Suprapubic skin (tissue), 4 donors: ENCODE measurements at regions not wholly inside any gene's neighbourhood (a gene's known extent, or its start where the extent isn't known, plus 50 kb on each side); places are given as distances from the start of the nearest gene placed in this dataset.

ENCODE experiments used
- DNase-seq, 2 donors: peaks; one replicate each; pipeline ENCODE4 v3.0.0-alpha.2; 2019; ENCODE audit warnings: low spot score in 2 of 2
- H3K27ac ChIP-seq: fragments of 200-600 bp; sonication (generic); one replicate; pipeline ENCODE4 v1.5.1; 2019
- H3K27me3 ChIP-seq: fragments of 200-600 bp; sonication (generic); one replicate; pipeline ENCODE4 v1.5.1; 2019
- H3K36me3 ChIP-seq: fragments of 200-600 bp; sonication (generic); one replicate; pipeline ENCODE4 v1.5.1; 2019
- H3K4me1 ChIP-seq: fragments of 200-600 bp; sonication (generic); one replicate; pipeline ENCODE4 v1.5.1; 2019
- H3K4me3 ChIP-seq: fragments of 200-600 bp; sonication (generic); one replicate; pipeline ENCODE4 v1.5.1; 2019; ENCODE audit warnings: mild to moderate bottlenecking
- H3K9me3 ChIP-seq: fragments of 200-600 bp; sonication (generic); one replicate; pipeline ENCODE4 v1.5.1; 2019
- CTCF ChIP-seq, 2 donors: fragments of 200-600 bp in 1 of 2; fragments of 450-650 bp in 1 of 2; sonication (generic) in 1 of 2; IDR thresholded peaks; one replicate each; pipeline ENCODE4 v1.5.1; 2016 to 2019; ENCODE audit warnings: antibody characterized with exemption in 2 of 2, mild to moderate bottlenecking in 1 of 2, moderate library complexity in 1 of 2
- EP300 ChIP-seq: sonication (generic); formaldehyde crosslinking; IDR thresholded peaks from one replicate; pipeline ENCODE4 v1.6.1; 2017; ENCODE audit warnings: antibody characterized with exemption
- POLR2A ChIP-seq, 2 donors: fragments of 450-650 bp; IDR thresholded peaks; one replicate each; pipeline ENCODE4 v1.6.1; 2017; ENCODE audit warnings: antibody characterized with exemption in 2 of 2, mild to moderate bottlenecking in 2 of 2, moderate library complexity in 2 of 2
- POLR2AphosphoS5 ChIP-seq, 3 donors: sonication (generic); formaldehyde crosslinking; IDR thresholded peaks; one replicate each; pipeline ENCODE4 v1.6.1; 2017; ENCODE audit warnings: antibody characterized with exemption in 3 of 3
- WGBS: methylation state at CpG from one replicate; pipeline ENCODE4 v1.1.5; 2018; 5-methylcytosine and 5-hydroxymethylcytosine counted together

- 84% methylated on average over 4 of the region's 5 CpGs for WGBS
- Histone ChIP-seq H3K36me3 (no peaks in the 10 kb centered on the region), H3K4me1 (peaks cover 5% of the 10 kb centered on the region), H3K27me3 (no peaks in the 10 kb centered on the region), H3K9me3 (no peaks in the 10 kb centered on the region), H3K27ac (no peak overlapping the region), H3K4me3 (no peak overlapping the region)
- TF ChIP-seq EP300 (no peak), CTCF (IDR thresholded peaks at IDR 0.05) (no peak), POLR2A (IDR thresholded peaks at IDR 0.05) (no peak), POLR2AphosphoS5 (IDR thresholded peaks at IDR 0.05) (no peak)
- DNase-seq, result no peak
Observed at GRCh38 chrX:39174241-39174771, 373.0 kb downstream of the MID1IP1 start.

GRCh38 chrX:39174772-39175417, 373.6 kb downstream of the MID1IP1 start:
- DNase-seq, result no peak
- H3K9me3 ChIP-seq, result no peaks in the 10 kb centered on the region
- WGBS, result 33% methylated on average over 12 of the region's 13 CpGs
- H3K27ac ChIP-seq, result no peak overlapping the region
- H3K4me1 ChIP-seq, result peaks cover 5% of the 10 kb centered on the region
- no peaks in the 10 kb centered on the region for H3K27me3 ChIP-seq
- TF ChIP-seq CTCF (IDR thresholded peaks at IDR 0.05) (no peak), EP300 (no peak), POLR2A (IDR thresholded peaks at IDR 0.05) (no peak), POLR2AphosphoS5 (IDR thresholded peaks at IDR 0.05) (no peak)
- H3K36me3 ChIP-seq, result no peaks in the 10 kb centered on the region
- no peak overlapping the region for H3K4me3 ChIP-seq

GRCh38 chrX:39175418-39176057, 374.3 kb downstream of the MID1IP1 start:
- Histone ChIP-seq H3K27me3 (no peaks in the 10 kb centered on the region), H3K36me3 (no peaks in the 10 kb centered on the region), H3K9me3 (no peaks in the 10 kb centered on the region), H3K27ac (no peak overlapping the region), H3K4me1 (peaks cover 5% of the 10 kb centered on the region), H3K4me3 (no peak overlapping the region)
- 58% methylated on average over 4 of the region's 6 CpGs for WGBS
- no peak for DNase-seq
- TF ChIP-seq EP300 (no peak), POLR2A (IDR thresholded peaks at IDR 0.05) (no peak), CTCF (IDR thresholded peaks at IDR 0.05) (no peak), POLR2AphosphoS5 (IDR thresholded peaks at IDR 0.05) (no peak)

- DNase-seq, result no peak
- no peaks in the 10 kb centered on the region for H3K36me3 ChIP-seq
- no peak overlapping the region for H3K4me3 ChIP-seq
- no peaks in the 10 kb centered on the region for H3K9me3 ChIP-seq
- no peak overlapping the region for H3K27ac ChIP-seq
- no peaks in the 10 kb centered on the region for H3K27me3 ChIP-seq
- peaks cover 5% of the 10 kb centered on the region for H3K4me1 ChIP-seq
- TF ChIP-seq POLR2AphosphoS5 (IDR thresholded peaks at IDR 0.05) (no peak), CTCF (IDR thresholded peaks at IDR 0.05) (no peak), POLR2A (IDR thresholded peaks at IDR 0.05) (no peak), EP300 (no peak)
- 71% methylated on average over 4 of the region's 4 CpGs for WGBS
Observed at GRCh38 chrX:39176105-39176504, 374.8 kb downstream of the MID1IP1 start.

GRCh38 chrX:39189431-39189830, 388.2 kb downstream of the MID1IP1 start:
- H3K27me3 ChIP-seq, result no peaks in the 10 kb centered on the region
- 83% methylated on average over 1 of the region's 1 CpG for WGBS
- no peaks in the 10 kb centered on the region for H3K36me3 ChIP-seq
- no peak for DNase-seq
- H3K4me3 ChIP-seq, result no peak overlapping the region
- no peak for TF ChIP-seq EP300
- TF ChIP-seq POLR2A (IDR thresholded peaks at IDR 0.05), result no peak
- no peak for TF ChIP-seq CTCF (IDR thresholded peaks at IDR 0.05)
- no peak for TF ChIP-seq POLR2AphosphoS5 (IDR thresholded peaks at IDR 0.05)
- no peak overlapping the region for H3K27ac ChIP-seq
- no peaks in the 10 kb centered on the region for H3K9me3 ChIP-seq
- no peaks in the 10 kb centered on the region for H3K4me1 ChIP-seq
